ENCODE measurements at regions not wholly inside any gene's neighbourhood (a gene's known extent, or its start where the extent isn't known, plus 50 kb on each side); places are given as distances from the start of the nearest gene placed in this dataset.
"Not testable (repeated sequence)": the region's sequence is repeated elsewhere in the genome, so short reads cannot be mapped to it uniquely, and the experiment has no call there.

- no peak for TF ChIP-seq EZH2 (IDR thresholded peaks at IDR 0.05; ENCODE audit: borderline replicate concordance, low read length)
- no peak for TF ChIP-seq CTCF (IDR thresholded peaks at IDR 0.05; ENCODE audit: low read length)
- Histone ChIP-seq H3K4me1 (ENCODE audit: insufficient read depth, low read length, severe bottlenecking) (no peaks in the 10 kb centered on the region), H3K36me3 (ENCODE audit: insufficient read depth, low read length) (no peaks in the 10 kb centered on the region), H3K9me2 (ENCODE audit: low read depth, low read length) (no peaks in the 10 kb centered on the region), H2AFZ (ENCODE audit: low read length) (no peak overlapping the region), H3K27ac (ENCODE audit: low read depth, low read length, poor library complexity, severe bottlenecking) (no peak overlapping the region), H3K79me2 (ENCODE audit: insufficient read depth, low read length) (no peaks in the 10 kb centered on the region), H3K4me2 (ENCODE audit: low read length) (no peak overlapping the region), H3K4me3 (ENCODE audit: low read depth, low read length, poor library complexity, severe bottlenecking) (no peak overlapping the region), H3K9me3 (ENCODE audit: low read length) (no peaks in the 10 kb centered on the region), H3F3A (ENCODE audit: insufficient read depth, low read length) (no peaks in the 10 kb centered on the region), H4K20me1 (ENCODE audit: insufficient read depth, low read length) (no peaks in the 10 kb centered on the region), H3K27me3 (ENCODE audit: insufficient read depth, low read length) (no peaks in the 10 kb centered on the region), H3K9ac (ENCODE audit: low read length) (no peak overlapping the region)
Observed at GRCh38 chr18:66226782-66227181, 377.1 kb downstream of the CDH19 start.

- not testable (repeated sequence) for H3K36me3 ChIP-seq (ENCODE audit: insufficient read depth, low read length); H3K4me1 ChIP-seq (ENCODE audit: insufficient read depth, low read length, severe bottlenecking); H3K9me3 ChIP-seq (ENCODE audit: low read length); H3K27ac ChIP-seq (ENCODE audit: low read depth, low read length, poor library complexity, severe bottlenecking); H4K20me1 ChIP-seq (ENCODE audit: insufficient read depth, low read length); H3K79me2 ChIP-seq (ENCODE audit: insufficient read depth, low read length); H3F3A ChIP-seq (ENCODE audit: insufficient read depth, low read length); H3K9ac ChIP-seq (ENCODE audit: low read length); H3K27me3 ChIP-seq (ENCODE audit: insufficient read depth, low read length); H3K4me3 ChIP-seq (ENCODE audit: low read depth, low read length, poor library complexity, severe bottlenecking); H3K4me2 ChIP-seq (ENCODE audit: low read length); H3K9me2 ChIP-seq (ENCODE audit: low read depth, low read length); H2AFZ ChIP-seq (ENCODE audit: low read length)
Observed at GRCh38 chr18:66223317-66223716, 380.6 kb downstream of the CDH19 start.

GRCh38 chr18:66222174-66222573 is 381.7 kb downstream of the CDH19 start:
- no peak overlapping the region for H3K27ac ChIP-seq (ENCODE audit: low read depth, low read length, poor library complexity, severe bottlenecking)
- no peaks in the 10 kb centered on the region for H3K4me1 ChIP-seq (ENCODE audit: insufficient read depth, low read length, severe bottlenecking)

More at GRCh38 chr18:66222174-66222573, 381.7 kb downstream of the CDH19 start:
- Histone ChIP-seq H3F3A (ENCODE audit: insufficient read depth, low read length) (no peaks in the 10 kb centered on the region), H3K79me2 (ENCODE audit: insufficient read depth, low read length) (no peaks in the 10 kb centered on the region), H4K20me1 (ENCODE audit: insufficient read depth, low read length) (no peaks in the 10 kb centered on the region), H3K4me2 (ENCODE audit: low read length) (no peak overlapping the region), H3K27me3 (ENCODE audit: insufficient read depth, low read length) (no peaks in the 10 kb centered on the region), H2AFZ (ENCODE audit: low read length) (no peak overlapping the region), H3K9ac (ENCODE audit: low read length) (no peak overlapping the region), H3K4me3 (ENCODE audit: low read depth, low read length, poor library complexity, severe bottlenecking) (no peak overlapping the region), H3K9me2 (ENCODE audit: low read depth, low read length) (no peaks in the 10 kb centered on the region), H3K9me3 (ENCODE audit: low read length) (no peaks in the 10 kb centered on the region), H3K36me3 (ENCODE audit: insufficient read depth, low read length) (no peaks in the 10 kb centered on the region)
- TF ChIP-seq CTCF (IDR thresholded peaks at IDR 0.05; ENCODE audit: low read length) (no peak), EZH2 (IDR thresholded peaks at IDR 0.05; ENCODE audit: borderline replicate concordance, low read length) (no peak)

Data from OCI-LY1 (cell line).